ENCODE measurements at regions not wholly inside any gene's neighbourhood (a gene's known extent, or its start where the extent isn't known, plus 50 kb on each side); places are given as distances from the start of the nearest gene placed in this dataset.

DNA sequence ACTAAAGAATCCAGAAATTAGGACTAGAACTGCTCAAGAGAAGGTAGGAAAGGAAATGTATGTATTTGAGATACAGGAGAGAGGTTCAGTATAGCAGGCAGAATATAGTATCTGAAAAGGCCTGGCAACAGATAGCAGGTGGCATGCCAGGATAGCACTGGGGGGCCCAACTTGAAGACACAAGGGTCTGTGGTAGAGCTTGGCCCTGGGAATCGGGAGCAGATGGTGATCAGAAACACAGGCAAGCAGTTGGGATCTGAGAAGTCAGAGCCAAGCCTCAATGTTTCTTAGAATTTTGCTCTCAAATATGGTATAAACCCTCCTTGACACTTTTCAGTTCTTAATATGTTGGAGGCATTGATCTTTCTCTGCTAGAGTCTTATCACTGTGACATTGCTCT is 499.8 kb upstream of the CD180 start:
- no peak overlapping the region for H3K56ac ChIP-seq (ENCODE audit: insufficient read length, low read depth, low read length)
- H4K20me1 ChIP-seq (ENCODE audit: control insufficient read depth, insufficient read depth, insufficient read length): no peaks in the 10 kb centered on the region
- Mint-ChIP-seq H3K4me1 (no peaks in the 10 kb centered on the region), H3K27me3 (ENCODE audit: low read depth) (no peaks in the 10 kb centered on the region; the same call in 1 of the 2 replicates), H3K36me3 (ENCODE audit: insufficient read depth in 1 of 3, low read depth in 3 of 3) (peaks cover 0 to 16% (median 16%) of the 10 kb centered on the region in 3 experiments; a peak in 5 of 7 replicates), H3K27ac (no peak overlapping the region), H3K9me3 (peaks cover 0 to 6% of the 10 kb centered on the region in 2 experiments; a peak in 4 of 5 replicates), H3K4me3 (no peak overlapping the region)
- H2BK5ac ChIP-seq (ENCODE audit: insufficient read length, low read length): no peak overlapping the region
- H3K79me2 ChIP-seq (ENCODE audit: insufficient read depth, low read length): no peaks in the 10 kb centered on the region
- H3K79me1 ChIP-seq (ENCODE audit: insufficient read depth, low read depth, low read length, poor library complexity, severe bottlenecking): no peaks in the 10 kb centered on the region
- no peak for TF ChIP-seq CTCF (conservative IDR thresholded peaks at IDR 0.05)
- no peak overlapping the region for H3K23ac ChIP-seq (ENCODE audit: insufficient read length, low read depth, low read length)
- no peak overlapping the region for H2BK15ac ChIP-seq (ENCODE audit: low read depth, low read length)
- no peak overlapping the region for H2BK20ac ChIP-seq (ENCODE audit: low read depth, low read length, poor library complexity, severe bottlenecking)
- H3K14ac ChIP-seq (ENCODE audit: insufficient read depth, low read length): no peak overlapping the region
- no CpG with 5 or more reads among the region's 1 CpG for WGBS (ENCODE audit: extremely low coverage, insufficient read length, low lambda C conversion rate)
- no peak overlapping the region for H3K27ac ChIP-seq (ENCODE audit: insufficient read length, low read depth, low read length)
- H4K5ac ChIP-seq (ENCODE audit: insufficient read length, low read depth, low read length): no peak overlapping the region
- no peak overlapping the region for H2BK12ac ChIP-seq (ENCODE audit: insufficient read length, low read depth, low read length)
- H2BK120ac ChIP-seq (ENCODE audit: low read depth, low read length, poor library complexity, severe bottlenecking): no peak overlapping the region
- no peak overlapping the region for H2AK5ac ChIP-seq (ENCODE audit: insufficient read length, low read length)
- no peak overlapping the region for H3K4ac ChIP-seq (ENCODE audit: low read depth, low read length)
- H3K9me3 ChIP-seq (ENCODE audit: control insufficient read depth, low read depth, low read length): no peaks in the 10 kb centered on the region
- no peaks in the 10 kb centered on the region for H3K4me1 ChIP-seq (ENCODE audit: insufficient read depth, low read length)
- no peak for DNase-seq
- H3K23me2 ChIP-seq (ENCODE audit: insufficient read length, low read depth, low read length, poor library complexity, severe bottlenecking): no peaks in the 10 kb centered on the region
- H4K8ac ChIP-seq (replicated peaks; ENCODE audit: insufficient read length, low read depth, low read length): no peak overlapping the region
- no peaks in the 10 kb centered on the region for H3K27me3 ChIP-seq (ENCODE audit: insufficient read depth, low read length)
- H3K4me2 ChIP-seq (ENCODE audit: insufficient read depth, insufficient read length, low read length): no peak overlapping the region
- no peak overlapping the region for H3K9ac ChIP-seq (ENCODE audit: extremely low read depth, insufficient read length, low read length)
- no peak overlapping the region for H4K91ac ChIP-seq (ENCODE audit: insufficient read length, low read depth, low read length)
- no peak overlapping the region for H3T11ph ChIP-seq (ENCODE audit: low read length)
- H3K18ac ChIP-seq (ENCODE audit: insufficient read length, low read depth, low read length): no peak overlapping the region
- H2AFZ ChIP-seq (ENCODE audit: low read length): no peak overlapping the region
